K562 (cell line): ENCODE measurements at regions not wholly inside any gene's neighbourhood (a gene's known extent, or its start where the extent isn't known, plus 50 kb on each side); places are given as distances from the start of the nearest gene placed in this dataset.

Experiments
- ATAC-seq: fragments of 200-7000 bp; cut with Tn5 transposase; 3 replicates; pipeline ENCODE4 v1.9.1; 2020; ENCODE audit warnings: moderate library complexity
- BruUV-seq: library from RNA; stranded (reverse); fragments of 400-500 nt; replicated peaks from 2 replicates; lab custom pipeline; 2021; lab: Mats Ljungman, UMichigan
- CTCF ChIA-PET: fragments of 300-600 bp; formaldehyde crosslinking; extraction: SDS; loops from one replicate; lab custom pipeline; 2021; ENCODE audit warnings: low intra/inter-chr PET ratio; lab: Yijun Ruan, JAX
- POLR2A ChIA-PET: fragments of 300-600, 350-650 bp; sonication (Branson Sonifier 250); formaldehyde crosslinking; extraction: SDS; loops from one replicate; lab custom pipeline; 2021; ENCODE audit warnings: antibody characterized with exemption, inconsistent platforms; lab: Yijun Ruan, JAX
- DNase-seq, 4 experiments: peaks; one replicate each; pipeline versions ENCODE4 v3.0.0 to v3.0.0-alpha.2; 2011 to 2018; ENCODE audit warnings: low spot score in 3 of 4, mixed read lengths in 3 of 4; ENCODE audit errors: extremely low read depth in 1 of 4
- FAIRE-seq: peaks from 2 replicates; lab custom pipeline; 2011; peaks lifted over from hg19 to GRCh38; lab: Jason Lieb, UNC
- H2AFZ ChIP-seq: 2 replicates; pipeline ENCODE4 v1.6.0; 2011; ENCODE audit warnings: low read depth, low read length, control low read depth, inconsistent platforms
- H3K27ac ChIP-seq: fragments of 200-600 bp; 3 replicates; pipeline ENCODE4 v1.8.0; 2011; ENCODE audit warnings: low read depth, mild to moderate bottlenecking, control low read depth, inconsistent platforms, low read length, moderate library complexity, mixed read lengths; ENCODE audit errors: extremely low read depth
- H3K27me3 ChIP-seq, 2 experiments: fragments of 300-600 bp in 1 of 2; 2 replicates in 1 of 2; 3 replicates in 1 of 2; pipeline versions ENCODE4 v1.6.0 to v1.8.0; 2011; ENCODE audit warnings: inconsistent platforms in 2 of 2, low read length in 2 of 2, mild to moderate bottlenecking in 1 of 2, mixed read lengths in 1 of 2, moderate library complexity in 1 of 2; ENCODE audit not compliant: control insufficient read depth in 2 of 2, insufficient read depth in 2 of 2
- H3K36me3 ChIP-seq: fragments of 300-600 bp; 3 replicates; pipeline ENCODE4 v1.8.0; 2011; ENCODE audit warnings: mild to moderate bottlenecking, low read length, inconsistent platforms; ENCODE audit not compliant: control insufficient read depth, insufficient read depth
- H3K4me1 ChIP-seq, 2 experiments: fragments of 200-600 bp in 1 of 2; replicated peaks in 1 of 2; 2 replicates in 1 of 2; 3 replicates in 1 of 2; pipeline versions ENCODE4 v1.5.1 to v1.8.0; 2011; ENCODE audit warnings: inconsistent platforms in 2 of 2, low read length in 2 of 2, mild to moderate bottlenecking in 1 of 2, mixed read lengths in 1 of 2, moderate library complexity in 1 of 2; ENCODE audit not compliant: control insufficient read depth in 2 of 2, insufficient read depth in 2 of 2
- H3K4me2 ChIP-seq: 2 replicates; pipeline ENCODE4 v1.6.1; 2011; ENCODE audit warnings: low read length, control low read depth, inconsistent platforms, mixed read lengths; ENCODE audit not compliant: insufficient read depth
- H3K4me3 ChIP-seq: fragments of 200-600 bp; sonication (generic), shearing (Covaris generic); 2 replicates; pipeline ENCODE4 v1.5.1; 2016; ENCODE audit warnings: control low read depth, inconsistent platforms
- H3K79me2 ChIP-seq: fragments of 200-600 bp; 3 replicates; pipeline ENCODE4 v1.8.0; 2011; ENCODE audit warnings: low read length, inconsistent platforms; ENCODE audit not compliant: control insufficient read depth, insufficient read depth
- H3K9ac ChIP-seq, 2 experiments: 2 replicates each; pipeline versions ENCODE4 v1.6.0 to v1.6.1; 2011; ENCODE audit warnings: low read depth in 2 of 2, low read length in 2 of 2, control low read depth in 1 of 2, inconsistent platforms in 1 of 2, mild to moderate bottlenecking in 1 of 2, mixed read lengths in 1 of 2; ENCODE audit not compliant: insufficient read depth in 1 of 2
- H3K9me1 ChIP-seq: one replicate; pipeline ENCODE4 v1.6.0; 2011; ENCODE audit warnings: inconsistent platforms, mild to moderate bottlenecking, low read length, moderate library complexity; ENCODE audit not compliant: control insufficient read depth, insufficient read depth
- H3K9me3 ChIP-seq: replicated peaks from 2 replicates; pipeline ENCODE4 v1.5.1; 2011; ENCODE audit warnings: low read depth, low read length, inconsistent platforms; ENCODE audit not compliant: control insufficient read depth, insufficient read depth
- H4K20me1 ChIP-seq: replicated peaks from 2 replicates; pipeline ENCODE4 v1.6.1; 2011; ENCODE audit warnings: low read length, inconsistent platforms, mixed read lengths; ENCODE audit not compliant: control insufficient read depth, insufficient read depth
- ATF2 ChIP-seq: sonication (generic); formaldehyde crosslinking; IDR thresholded peaks from 2 replicates; pipeline ENCODE4 v1.8.1; 2022; ENCODE audit warnings: missing genetic modification reagents
- BRCA1 ChIP-seq, 2 experiments: fragments of 450-650 bp in 1 of 2; sonication (generic) in 1 of 2; formaldehyde crosslinking in 1 of 2; IDR thresholded peaks; 2 replicates each; pipeline versions ENCODE4 v1.5.0 to v1.6.1; 2017 to 2020; ENCODE audit warnings: mild to moderate bottlenecking in 1 of 2, missing genetic modification reagents in 1 of 2
- EP300 ChIP-seq: IDR thresholded peaks from 2 replicates; pipeline ENCODE4 v1.6.1; 2012; ENCODE audit warnings: low read length, improper control_type of control experiment
- HEY1 ChIP-seq: fragments of 250-450 bp; sonication (Bioruptor Pico); IDR thresholded peaks from 2 replicates; pipeline ENCODE4 v1.5.0; 2020; ENCODE audit warnings: mild to moderate bottlenecking, moderate library complexity, borderline replicate concordance
- HINFP ChIP-seq: fragments of 450-650 bp; conservative IDR thresholded peaks from 2 replicates; pipeline ENCODE4 v1.6.1; 2016; ENCODE audit warnings: missing genetic modification characterization, low read depth, mild to moderate bottlenecking, control low read depth, missing compliant biosample characterization
- MCM5 ChIP-seq: fragments of 450-650 bp; IDR thresholded peaks from 2 replicates; pipeline ENCODE4 v1.6.1; 2016; ENCODE audit warnings: low read depth
- MYBL2 ChIP-seq, 2 experiments: fragments of 450-650 bp in 1 of 2; sonication (generic) in 1 of 2; formaldehyde crosslinking in 1 of 2; IDR thresholded peaks; 2 replicates each; pipeline versions ENCODE4 v1.6.1 to v1.8.1; 2017 to 2022; ENCODE audit warnings: borderline replicate concordance in 1 of 2, inconsistent platforms in 1 of 2, low read depth in 1 of 2, mild to moderate bottlenecking in 1 of 2, missing genetic modification reagents in 1 of 2, moderate library complexity in 1 of 2
- NCOA6 ChIP-seq: fragments of 450-650 bp; IDR thresholded peaks from 2 replicates; pipeline ENCODE4 v1.6.1; 2017; ENCODE audit warnings: mild to moderate bottlenecking
- NR1H2 ChIP-seq: sonication (generic); formaldehyde crosslinking; IDR thresholded peaks from 2 replicates; pipeline ENCODE4 v1.4.0; 2020; ENCODE audit warnings: mild to moderate bottlenecking, missing genetic modification reagents
- SP2 ChIP-seq: IDR thresholded peaks from 2 replicates; pipeline ENCODE4 v1.6.1; 2011; ENCODE audit warnings: mild to moderate bottlenecking, low read depth, low read length, moderate library complexity; ENCODE audit not compliant: poor library complexity, severe bottlenecking; ENCODE audit errors: extremely low read depth
- STAT5A ChIP-seq: IDR thresholded peaks from 2 replicates; pipeline ENCODE4 v1.6.1; 2012; ENCODE audit warnings: low read length, inconsistent platforms, borderline replicate concordance
- TCFL5 ChIP-seq: fragments of 250-450 bp; sonication (Bioruptor Pico); conservative IDR thresholded peaks from 2 replicates; pipeline ENCODE4 v1.6.1; 2021; ENCODE audit warnings: mild to moderate bottlenecking, moderate library complexity, matching md5 sums
- ZNF583 ChIP-seq: fragments of 250-450 bp; sonication (Bioruptor Pico); IDR thresholded peaks from 2 replicates; pipeline ENCODE4 v1.4.0; 2020
- WGBS: fragments of 100-300 bp; shearing (Covaris generic); methylation state at CpG from one replicate; pipeline ENCODE4 v1.1.6; 2016; ENCODE audit warnings: low coverage, mixed read lengths; ENCODE audit not compliant: insufficient coverage; ENCODE audit errors: missing lambda C conversion rate; 5-methylcytosine and 5-hydroxymethylcytosine counted together
- in situ Hi-C: fragments of 300-500 bp; cut with MboI; formaldehyde crosslinking; loops from 4 replicates; pipeline ENCODE4 v1.15.0; 2018; ENCODE audit warnings: inconsistent platforms, mixed read lengths
- intact Hi-C: fragments of 100-400 bp; cut with micrococcal nuclease; formaldehyde crosslinking; loops from 2 replicates; pipeline ENCODE4 v1.14.2; 2022

DNA sequence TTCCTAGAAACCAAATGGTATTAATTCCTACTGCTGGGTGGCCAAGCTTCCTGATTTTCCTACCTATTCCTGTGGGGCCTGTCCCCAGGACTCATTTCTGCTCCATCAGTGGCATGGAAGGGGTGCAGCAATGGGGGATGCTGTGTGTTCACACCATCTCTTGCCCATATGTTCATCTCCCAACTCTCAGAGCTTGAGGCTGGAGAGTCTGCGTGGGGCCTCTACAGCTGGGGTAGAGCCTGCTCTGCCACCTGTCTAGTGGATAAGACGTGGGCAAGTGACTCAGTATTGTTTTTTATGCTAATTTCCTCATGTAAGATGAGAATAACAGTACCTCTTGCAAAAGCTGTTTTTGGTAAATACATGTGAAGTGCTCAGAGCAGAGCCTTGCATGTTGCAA, 149.8 kb downstream of the ACTR3 start:
- Histone ChIP-seq H3K36me3 (no peaks in the 10 kb centered on the region), H3K9me1 (no peaks in the 10 kb centered on the region), H3K9me3 (no peaks in the 10 kb centered on the region), H3K4me3 (no peak overlapping the region), H2AFZ (no peak overlapping the region), H3K9ac (no peak overlapping the region), H4K20me1 (no peaks in the 10 kb centered on the region), H3K4me1 (no peaks in the 10 kb centered on the region), H3K27ac (no peak overlapping the region), H3K4me2 (no peak overlapping the region), H3K27me3 (no peaks in the 10 kb centered on the region), H3K79me2 (no peaks in the 10 kb centered on the region)
- intact Hi-C loops (no loop called here), in situ Hi-C loops (no loop called here)
- ChIA-PET CTCF (no interaction called here), POLR2A (no interaction called here)
- WGBS = 0% methylated on average over 2 of the region's 2 CpGs
- FAIRE-seq = no peak
- DNase-seq = no peak
- BruUV-seq = no TSS peak
- no peak for ATAC-seq
- TF ChIP-seq MCM5 (no peak), NR1H2 (CRISPR knock-in tag) (no peak), STAT5A (no peak), SP2 (no peak), EP300 (no peak), HINFP (tag) (no peak), TCFL5 (CRISPR knock-in tag) (no peak), HEY1 (CRISPR knock-in tag) (no peak), BRCA1 (IDR thresholded peaks at IDR 0.05) (no peak), BRCA1 (CRISPR knock-in tag; IDR thresholded peaks at IDR 0.05) (no peak), ATF2 (CRISPR knock-in tag) (no peak), ZNF583 (CRISPR knock-in tag) (no peak), NCOA6 (no peak), MYBL2 (IDR thresholded peaks at IDR 0.05; ENCODE audit: low read depth) (no peak), MYBL2 (CRISPR knock-in tag; IDR thresholded peaks at IDR 0.05; ENCODE audit: borderline replicate concordance) (no peak)
